Activated CD8-positive, alpha-beta memory T cell treated with anti-CD3 and anti-CD28 coated beads for 36 hours (primary cell): ENCODE measurements at regions not wholly inside any gene's neighbourhood (a gene's known extent, or its start where the extent isn't known, plus 50 kb on each side); places are given as distances from the start of the nearest gene placed in this dataset.

Source experiments
- CTCF ChIA-PET: fragments of 350-600 bp; sonication (Branson Sonifier 250); formaldehyde crosslinking; loops from one replicate; lab custom pipeline; 2021; ENCODE audit warnings: antibody characterized with exemption; lab: Charles Lee
- POLR2A ChIA-PET: fragments of 350-600 bp; sonication (Branson Sonifier 250); formaldehyde crosslinking; loops from one replicate; lab custom pipeline; 2021; ENCODE audit warnings: antibody characterized with exemption; lab: Charles Lee

- ChIA-PET CTCF (no interaction called here), POLR2A (no interaction called here)
Measured at GRCh38 chr22:48754611-48755058, 1073.0 kb downstream of the BRD1 start.

GRCh38 chr22:48753752-48754517, 1073.7 kb downstream of the BRD1 start:
- CTCF ChIA-PET, result no interaction called here
- POLR2A ChIA-PET, result no interaction called here

- ChIA-PET CTCF (no interaction called here), POLR2A (no interaction called here)
Measured at GRCh38 chr22:48753381-48753730, 1074.3 kb downstream of the BRD1 start.

- CTCF ChIA-PET, result no interaction called here
- POLR2A ChIA-PET, result no interaction called here
Measured at GRCh38 chr22:48752451-48753380, 1075.0 kb downstream of the BRD1 start.

GRCh38 chr22:48751539-48752437, 1075.9 kb downstream of the BRD1 start:
- POLR2A ChIA-PET, result no interaction called here
- CTCF ChIA-PET, result interaction anchor here (0.5 kb wide), 1 partner anchor 476 kb away, joined by 3 read pairs; no protein-coding TSS in a partner anchor

- ChIA-PET CTCF (no interaction called here), POLR2A (no interaction called here)
Measured at GRCh38 chr22:48750826-48751440, 1076.7 kb downstream of the BRD1 start.

GRCh38 chr22:48750282-48750681, 1077.4 kb downstream of the BRD1 start:
- ChIA-PET CTCF (no interaction called here), POLR2A (no interaction called here)

- ChIA-PET POLR2A (no interaction called here), CTCF (no interaction called here)
Measured at GRCh38 chr22:48749555-48750227, 1078.0 kb downstream of the BRD1 start.

- POLR2A ChIA-PET, result interaction anchor here (0.5 kb wide), 1 partner anchor 8 kb away, joined by 3 read pairs; no protein-coding TSS in a partner anchor
Measured at GRCh38 chr22:48748860-48749554, 1078.7 kb downstream of the BRD1 start.

GRCh38 chr22:48748113-48748859, 1079.4 kb downstream of the BRD1 start:
- POLR2A ChIA-PET, result no interaction called here
- CTCF ChIA-PET, result no interaction called here

More at GRCh38 chr22:48748860-48749554, 1078.7 kb downstream of the BRD1 start:
- CTCF ChIA-PET, result no interaction called here

- POLR2A ChIA-PET, result no interaction called here
- CTCF ChIA-PET, result no interaction called here
Measured at GRCh38 chr22:48746789-48747425, 1080.8 kb downstream of the BRD1 start.

- ChIA-PET CTCF (no interaction called here), POLR2A (no interaction called here)
Measured at GRCh38 chr22:48745842-48746788, 1081.6 kb downstream of the BRD1 start.

- POLR2A ChIA-PET, result no interaction called here
Measured at GRCh38 chr22:48744967-48745841, 1082.5 kb downstream of the BRD1 start.

GRCh38 chr22:48744283-48744641, 1083.4 kb downstream of the BRD1 start:
- CTCF ChIA-PET, result no interaction called here
- POLR2A ChIA-PET, result no interaction called here

More at GRCh38 chr22:48744967-48745841, 1082.5 kb downstream of the BRD1 start:
- CTCF ChIA-PET, result no interaction called here
